ENCODE measurements at regions not wholly inside any gene's neighbourhood (a gene's known extent, or its start where the extent isn't known, plus 50 kb on each side); places are given as distances from the start of the nearest gene placed in this dataset.

GRCh38 chr13:39257642-39258041 lies 219.4 kb downstream of the NHLRC3 start:
- intact Hi-C loops (cut with DNase I; ENCODE audit: low total_unique reads): no loop called here
- TF ChIP-seq POLR2A (IDR thresholded peaks at IDR 0.05): no peak
- no peak for TF ChIP-seq CTCF (IDR thresholded peaks at IDR 0.05)
- no peak overlapping the region for H3K4me3 ChIP-seq (ENCODE audit: low read depth, poor library complexity, severe bottlenecking)
- no peak for DNase-seq (ENCODE audit: low spot score in 2 of 2)
- WGBS, 2 donors: 84 to 90% methylated on average over 3 of the region's 3 CpGs

GRCh38 chr13:39259371-39260140 lies 221.3 kb downstream of the NHLRC3 start:
- WGBS, 2 donors: 41% methylated on average over 2 of the region's 2 CpGs
- DNase-seq (ENCODE audit: low spot score in 2 of 2): no peak
- intact Hi-C loops (cut with DNase I; ENCODE audit: low total_unique reads): no loop called here
- H3K4me3 ChIP-seq (ENCODE audit: low read depth, poor library complexity, severe bottlenecking): no peak overlapping the region
- TF ChIP-seq POLR2A (IDR thresholded peaks at IDR 0.05) (no peak), CTCF (IDR thresholded peaks at IDR 0.05) (no peak)

DNA sequence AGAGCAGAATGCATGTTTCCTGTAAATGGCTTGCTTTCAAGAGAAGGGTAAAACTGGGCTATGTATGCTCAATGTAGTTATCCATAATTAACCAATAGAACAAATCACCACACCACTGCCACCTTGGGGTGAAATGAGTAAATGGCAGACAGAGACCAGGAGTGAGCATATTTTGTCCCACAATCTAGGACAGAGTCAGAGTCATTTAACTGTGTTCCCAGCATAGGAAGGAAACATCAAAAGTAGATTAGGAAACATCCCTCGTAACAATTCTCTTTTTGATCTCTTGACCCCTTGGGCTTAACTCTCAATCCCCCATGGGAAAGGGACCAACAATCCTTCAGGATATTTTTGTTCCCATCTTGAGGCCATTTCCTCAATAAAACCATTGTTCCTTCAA lies 224.8 kb downstream of the NHLRC3 start:
- WGBS, 2 donors: 11 to 18% methylated on average over 1 of the region's 1 CpG
- TF ChIP-seq POLR2A (IDR thresholded peaks at IDR 0.05) (no peak), CTCF (IDR thresholded peaks at IDR 0.05) (peak in 1 of 3 donors; percentile 16)
- DNase-seq (ENCODE audit: low spot score in 2 of 2): peak in 1 of 2 donors; percentile 40
- H3K4me3 ChIP-seq (ENCODE audit: low read depth, poor library complexity, severe bottlenecking): no peak overlapping the region
- intact Hi-C loops (cut with DNase I; ENCODE audit: low total_unique reads): no loop called here

DNA sequence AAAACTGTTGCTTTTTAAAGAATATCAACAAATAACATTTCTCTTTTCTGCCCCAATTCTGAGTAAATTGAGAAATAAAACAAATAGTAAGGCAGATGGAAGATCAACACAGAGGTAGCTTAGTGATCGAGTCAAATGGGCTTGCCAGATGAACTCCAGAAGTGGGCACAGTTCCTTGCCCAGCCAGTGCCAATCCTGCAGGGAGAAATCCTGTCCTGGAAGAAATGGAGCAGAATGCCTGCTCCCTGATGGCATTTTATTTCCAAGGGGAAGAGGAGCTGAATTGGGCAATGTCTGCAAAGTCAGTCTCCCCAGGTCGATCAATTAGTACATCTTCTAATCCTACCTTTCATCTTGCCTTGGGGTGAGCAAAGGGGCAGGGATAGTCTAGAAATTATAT lies 225.3 kb downstream of the NHLRC3 start:
- no peak for DNase-seq (ENCODE audit: low spot score in 2 of 2)
- intact Hi-C loops (cut with DNase I; ENCODE audit: low total_unique reads): no loop called here
- no peak overlapping the region for H3K4me3 ChIP-seq (ENCODE audit: low read depth, poor library complexity, severe bottlenecking)
- TF ChIP-seq POLR2A (IDR thresholded peaks at IDR 0.05) (no peak), CTCF (IDR thresholded peaks at IDR 0.05) (no peak)
- WGBS, 2 donors: 43 to 57% methylated on average over 2 of the region's 2 CpGs

GRCh38 chr13:39266426-39266825 lies 228.2 kb downstream of the NHLRC3 start:
- no peak overlapping the region for H3K4me3 ChIP-seq (ENCODE audit: low read depth, poor library complexity, severe bottlenecking)
- TF ChIP-seq POLR2A (IDR thresholded peaks at IDR 0.05): no peak
- no peak for TF ChIP-seq CTCF (IDR thresholded peaks at IDR 0.05)
- intact Hi-C loops (cut with DNase I; ENCODE audit: low total_unique reads): no loop called here
- DNase-seq (ENCODE audit: low spot score in 2 of 2): no peak

GRCh38 chr13:39268398-39268797 lies 230.1 kb downstream of the NHLRC3 start:
- no peak overlapping the region for H3K4me3 ChIP-seq (ENCODE audit: low read depth, poor library complexity, severe bottlenecking)
- intact Hi-C loops (cut with DNase I; ENCODE audit: low total_unique reads): no loop called here
- DNase-seq (ENCODE audit: low spot score in 2 of 2): no peak
- TF ChIP-seq CTCF (IDR thresholded peaks at IDR 0.05): no peak
- TF ChIP-seq POLR2A (IDR thresholded peaks at IDR 0.05): no peak
- WGBS, 2 donors: 89 to 96% methylated on average over 3 of the region's 3 CpGs
